H1 (cell line): ENCODE measurements at regions not wholly inside any gene's neighbourhood (a gene's known extent, or its start where the extent isn't known, plus 50 kb on each side); places are given as distances from the start of the nearest gene placed in this dataset.

Experiments
- CTCF ChIA-PET: fragments of 300-600 bp; sonication (Branson Sonifier 250); formaldehyde crosslinking; loops from one replicate; lab custom pipeline; 2021; ENCODE audit not compliant: partially characterized antibody; lab: Charles Lee
- POLR2A ChIA-PET: fragments of 300-600 bp; sonication (Branson Sonifier 250); formaldehyde crosslinking; loops from one replicate; lab custom pipeline; 2021; ENCODE audit warnings: inconsistent platforms; ENCODE audit not compliant: partially characterized antibody; lab: Charles Lee
- DNase-seq, 2 experiments: peaks; one replicate each; pipeline versions ENCODE4 v3.0.0 to v3.0.0-alpha.2; 2010 to 2022; ENCODE audit warnings: low spot score in 2 of 2, low read depth in 1 of 2, mixed read lengths in 1 of 2
- FAIRE-seq: peaks from 2 replicates; lab custom pipeline; 2011; peaks lifted over from hg19 to GRCh38; lab: Jason Lieb, UNC
- H2AFZ ChIP-seq: 2 replicates; pipeline ENCODE4 v1.8.1; 2012; ENCODE audit warnings: low read length, inconsistent platforms
- H2AK5ac ChIP-seq: 2 replicates; pipeline ENCODE4 v1.6.1; 2013; ENCODE audit warnings: low read depth, low read length
- H2BK120ac ChIP-seq: replicated peaks from 2 replicates; pipeline ENCODE3; 2013; ENCODE audit warnings: low read depth, low read length, inconsistent platforms
- H2BK12ac ChIP-seq: 2 replicates; pipeline ENCODE4 v1.6.1; 2013; ENCODE audit warnings: low read depth, low read length
- H2BK15ac ChIP-seq: 2 replicates; pipeline ENCODE4 v1.6.1; 2013; ENCODE audit warnings: low read length
- H2BK20ac ChIP-seq: 2 replicates; pipeline ENCODE4 v1.6.1; 2013; ENCODE audit warnings: low read length
- H2BK5ac ChIP-seq: 2 replicates; pipeline ENCODE4 v1.6.1; 2013; ENCODE audit warnings: low read depth, low read length
- H3K14ac ChIP-seq: 2 replicates; pipeline ENCODE4 v1.6.1; 2013; ENCODE audit warnings: inconsistent platforms; ENCODE audit not compliant: insufficient read length
- H3K18ac ChIP-seq: 2 replicates; pipeline ENCODE4 v1.6.1; 2013; ENCODE audit warnings: low read length; ENCODE audit errors: extremely low read depth
- H3K23ac ChIP-seq: 2 replicates; pipeline ENCODE4 v1.6.1; 2013; ENCODE audit warnings: inconsistent platforms; ENCODE audit not compliant: insufficient read length
- H3K23me2 ChIP-seq: 2 replicates; pipeline ENCODE4 v1.6.1; 2013; ENCODE audit warnings: low read depth, low read length
- H3K27ac ChIP-seq: 2 replicates; pipeline ENCODE4 v1.6.1; 2011; ENCODE audit warnings: low read depth, low read length, inconsistent platforms
- H3K27me3 ChIP-seq, 4 experiments: replicated peaks in 1 of 4; 1 replicate in 1 of 4; 2 replicates in 3 of 4; pipeline versions ENCODE4 v1.6.1 to v1.8.1; 2011 to 2013; ENCODE audit warnings: low read length in 3 of 4, mild to moderate bottlenecking in 3 of 4, inconsistent platforms in 2 of 4, mixed read lengths in 2 of 4, moderate library complexity in 1 of 4; ENCODE audit not compliant: control insufficient read depth in 3 of 4, insufficient read depth in 3 of 4; ENCODE audit errors: extremely low read depth in 1 of 4
- H3K36me3 ChIP-seq, 4 experiments: 2 replicates each; pipeline versions ENCODE4 v1.6.1 to v1.8.1; 2011 to 2013; ENCODE audit warnings: mild to moderate bottlenecking in 4 of 4, low read length in 3 of 4, moderate library complexity in 2 of 4, control low read depth in 1 of 4, inconsistent platforms in 1 of 4; ENCODE audit not compliant: insufficient read depth in 4 of 4, control insufficient read depth in 2 of 4
- H3K4ac ChIP-seq: replicated peaks from 2 replicates; pipeline ENCODE3; 2013; ENCODE audit warnings: low read length, low read depth, mixed read lengths, inconsistent platforms; ENCODE audit not compliant: insufficient read length
- H3K4me1 ChIP-seq, 4 experiments: replicated peaks in 1 of 4; 1 replicate in 1 of 4; 2 replicates in 3 of 4; pipeline versions ENCODE4 v1.6.1 to v1.8.1; 2011 to 2013; ENCODE audit warnings: low read length in 3 of 4, inconsistent platforms in 2 of 4, mixed read lengths in 1 of 4; ENCODE audit not compliant: insufficient read depth in 4 of 4, control insufficient read depth in 3 of 4
- H3K4me2 ChIP-seq, 2 experiments: 2 replicates each; pipeline versions ENCODE4 v1.6.1 to v1.8.1; 2011 to 2013; ENCODE audit warnings: low read depth in 2 of 2, low read length in 2 of 2, control low read depth in 1 of 2, inconsistent platforms in 1 of 2, mild to moderate bottlenecking in 1 of 2; ENCODE audit not compliant: insufficient read depth in 1 of 2
- H3K4me3 ChIP-seq, 4 experiments: fragments of 200-600, 300-600 bp in 1 of 4; sonication (generic), shearing (Covaris generic), sonication (Bioruptor Twin) in 1 of 4; 2 replicates each; pipeline versions ENCODE4 v1.5.1 to v1.8.1; 2011 to 2016; ENCODE audit warnings: low read length in 4 of 4, low read depth in 3 of 4, control low read depth in 2 of 4, inconsistent platforms in 2 of 4, mild to moderate bottlenecking in 2 of 4, mixed read lengths in 1 of 4, moderate library complexity in 1 of 4; ENCODE audit not compliant: insufficient read depth in 2 of 4; ENCODE audit errors: extremely low read depth in 1 of 4
- H3K56ac ChIP-seq: replicated peaks from 2 replicates; pipeline ENCODE3; 2013; ENCODE audit warnings: low read depth, mild to moderate bottlenecking, mixed read lengths, low read length, inconsistent platforms; ENCODE audit not compliant: insufficient read length
- H3K79me1 ChIP-seq: 2 replicates; pipeline ENCODE4 v1.6.1; 2013; ENCODE audit warnings: low read depth, low read length, control low read depth
- H3K79me2 ChIP-seq, 2 experiments: 2 replicates each; pipeline versions ENCODE4 v1.6.1 to v1.8.1; 2012 to 2013; ENCODE audit warnings: low read length in 2 of 2, mild to moderate bottlenecking in 2 of 2, inconsistent platforms in 1 of 2; ENCODE audit not compliant: insufficient read depth in 2 of 2, control insufficient read depth in 1 of 2
- H3K9ac ChIP-seq, 4 experiments: replicated peaks in 1 of 4; 1 replicate in 1 of 4; 2 replicates in 3 of 4; pipeline versions ENCODE4 v1.6.1 to v1.8.1; 2011 to 2013; ENCODE audit warnings: low read depth in 3 of 4, low read length in 3 of 4, control low read depth in 2 of 4, mild to moderate bottlenecking in 2 of 4, moderate library complexity in 2 of 4, inconsistent platforms in 1 of 4; ENCODE audit errors: extremely low read depth in 1 of 4
- H3K9me3 ChIP-seq, 2 experiments: 2 replicates each; pipeline versions ENCODE4 v1.6.1 to v1.8.1; 2012 to 2013; ENCODE audit warnings: mild to moderate bottlenecking in 2 of 2, moderate library complexity in 2 of 2, control low read depth in 1 of 2, inconsistent platforms in 1 of 2, low read depth in 1 of 2, low read length in 1 of 2, mixed read lengths in 1 of 2; ENCODE audit not compliant: insufficient read depth in 2 of 2
- H4K20me1 ChIP-seq, 2 experiments: replicated peaks in 1 of 2; 2 replicates each; pipeline versions ENCODE3 to v1.8.1; 2011 to 2013; ENCODE audit warnings: inconsistent platforms in 2 of 2, low read length in 2 of 2, mild to moderate bottlenecking in 1 of 2; ENCODE audit not compliant: insufficient read depth in 2 of 2, control insufficient read depth in 1 of 2
- H4K5ac ChIP-seq: 2 replicates; pipeline ENCODE4 v1.6.1; 2013; ENCODE audit warnings: low read length, low read depth, mixed read lengths, inconsistent platforms; ENCODE audit not compliant: insufficient read length
- H4K8ac ChIP-seq: 2 replicates; pipeline ENCODE4 v1.8.0; 2013; ENCODE audit warnings: mild to moderate bottlenecking, moderate library complexity, low read length, inconsistent platforms; ENCODE audit not compliant: insufficient read depth; ENCODE audit errors: extremely low read depth
- H4K91ac ChIP-seq: replicated peaks from 2 replicates; pipeline ENCODE3; 2013; ENCODE audit warnings: low read length, mixed read lengths, inconsistent platforms; ENCODE audit not compliant: insufficient read length
- CEBPB ChIP-seq: IDR thresholded peaks from 2 replicates; pipeline ENCODE4 v1.6.1; 2012; ENCODE audit warnings: low read depth, low read length
- WGBS, 2 experiments: shearing (Covaris generic) in 1 of 2; methylation state at CpG; one replicate each; pipeline versions ENCODE4 v1.1.6 to v1.1.7; 2013 to 2015; ENCODE audit warnings: low lambda C conversion rate in 2 of 2, mixed read lengths in 2 of 2, inconsistent platforms in 1 of 2, low coverage in 1 of 2, missing lambda C conversion rate in 1 of 2; ENCODE audit not compliant: insufficient replicate concordance in 2 of 2, insufficient coverage in 1 of 2, insufficient read length in 1 of 2; ENCODE audit errors: extremely low coverage in 1 of 2, missing lambda C conversion rate in 1 of 2; 5-methylcytosine and 5-hydroxymethylcytosine counted together
- TF ChIP-seq, protein P1 (sequence below), 3 experiments: IDR thresholded peaks; 1 replicate in 2 of 3; 2 replicates in 1 of 3; pipeline versions ENCODE4 v1.5.1 to v1.6.1; 2011; ENCODE audit warnings: low read length in 3 of 3, mild to moderate bottlenecking in 3 of 3, inconsistent platforms in 2 of 3, low read depth in 1 of 3, moderate library complexity in 1 of 3; ENCODE audit not compliant: insufficient read depth in 1 of 3; ENCODE audit errors: control extremely low read depth in 1 of 3

DNA sequence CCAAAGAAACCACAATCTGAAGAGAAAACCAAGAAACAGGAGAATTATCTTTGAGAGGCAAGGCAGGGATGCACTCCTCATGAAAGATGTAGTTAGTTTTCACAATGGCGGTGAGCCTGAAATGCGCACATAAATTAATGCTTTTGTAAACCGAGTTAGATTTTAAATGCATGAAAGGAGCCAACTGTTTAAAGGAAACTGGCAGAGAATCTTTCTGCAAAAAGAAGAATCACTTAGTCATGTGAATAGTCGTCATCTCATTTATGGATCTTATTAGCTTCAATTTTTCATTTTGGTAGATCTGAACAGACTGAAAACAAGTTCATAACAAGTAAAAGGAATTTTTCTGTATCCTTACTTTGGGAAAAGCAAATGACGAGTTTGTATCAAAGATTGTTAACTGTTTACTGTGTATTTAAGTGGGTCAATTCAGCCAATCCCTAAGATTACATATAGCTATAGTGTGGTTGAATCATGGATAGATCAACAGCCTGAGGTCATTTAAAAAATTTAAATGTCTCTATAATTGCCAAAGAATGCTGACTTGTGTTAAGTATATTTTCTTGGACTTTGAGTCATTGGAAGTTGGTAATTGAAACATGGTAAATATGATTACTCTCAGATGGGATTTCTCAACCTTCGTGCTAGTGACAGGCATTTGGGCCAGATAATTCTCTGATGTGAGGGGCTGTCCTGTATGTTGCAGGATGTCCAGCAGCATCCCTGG lies 226.6 kb upstream of the KAZN start:
- H2AK5ac ChIP-seq: no peak overlapping the region
- no peak overlapping the region for H3K4me2 ChIP-seq
- DNase-seq (no peak), FAIRE-seq (no peak)
- H3K4ac ChIP-seq: no peak overlapping the region
- no peaks in the 10 kb centered on the region for H4K20me1 ChIP-seq
- no peaks in the 10 kb centered on the region for H3K9me3 ChIP-seq
- H3K23me2 ChIP-seq: no peaks in the 10 kb centered on the region
- H4K91ac ChIP-seq: no peak overlapping the region
- H2BK12ac ChIP-seq: no peak overlapping the region
- H2BK5ac ChIP-seq: no peak overlapping the region
- H3K18ac ChIP-seq: no peak overlapping the region
- H2BK120ac ChIP-seq: no peak overlapping the region
- no peak overlapping the region for H3K56ac ChIP-seq
- H3K9ac ChIP-seq: no peak overlapping the region
- no peaks in the 10 kb centered on the region for H3K79me1 ChIP-seq
- no peaks in the 10 kb centered on the region for H3K79me2 ChIP-seq
- peaks cover 0 to 14% (median 12%) of the 10 kb centered on the region in 4 experiments for H3K4me1 ChIP-seq
- ChIA-PET POLR2A (interaction anchor here (1.1 kb wide), 1 partner anchor 23 kb away, joined by 3 read pairs; no protein-coding TSS in a partner anchor), CTCF (no interaction called here)
- H3K27ac ChIP-seq: no peak overlapping the region
- no peak overlapping the region for H3K23ac ChIP-seq
- H3K36me3 ChIP-seq: no peaks in the 10 kb centered on the region
- no peak overlapping the region for H2BK20ac ChIP-seq
- H2AFZ ChIP-seq: no peak overlapping the region
- no peak overlapping the region for H4K5ac ChIP-seq
- no peak overlapping the region for H3K4me3 ChIP-seq
- no peak overlapping the region for H4K8ac ChIP-seq
- H3K27me3 ChIP-seq: no peaks in the 10 kb centered on the region
- no peak overlapping the region for H2BK15ac ChIP-seq
- H3K14ac ChIP-seq: no peak overlapping the region
- 79% methylated on average over 6 of the region's 6 CpGs; no CpG with 5 or more reads in 1 of the 2 experiments for WGBS, 2 experiments
- TF ChIP-seq CEBPB: no peak
- TF ChIP-seq, protein P1, sequence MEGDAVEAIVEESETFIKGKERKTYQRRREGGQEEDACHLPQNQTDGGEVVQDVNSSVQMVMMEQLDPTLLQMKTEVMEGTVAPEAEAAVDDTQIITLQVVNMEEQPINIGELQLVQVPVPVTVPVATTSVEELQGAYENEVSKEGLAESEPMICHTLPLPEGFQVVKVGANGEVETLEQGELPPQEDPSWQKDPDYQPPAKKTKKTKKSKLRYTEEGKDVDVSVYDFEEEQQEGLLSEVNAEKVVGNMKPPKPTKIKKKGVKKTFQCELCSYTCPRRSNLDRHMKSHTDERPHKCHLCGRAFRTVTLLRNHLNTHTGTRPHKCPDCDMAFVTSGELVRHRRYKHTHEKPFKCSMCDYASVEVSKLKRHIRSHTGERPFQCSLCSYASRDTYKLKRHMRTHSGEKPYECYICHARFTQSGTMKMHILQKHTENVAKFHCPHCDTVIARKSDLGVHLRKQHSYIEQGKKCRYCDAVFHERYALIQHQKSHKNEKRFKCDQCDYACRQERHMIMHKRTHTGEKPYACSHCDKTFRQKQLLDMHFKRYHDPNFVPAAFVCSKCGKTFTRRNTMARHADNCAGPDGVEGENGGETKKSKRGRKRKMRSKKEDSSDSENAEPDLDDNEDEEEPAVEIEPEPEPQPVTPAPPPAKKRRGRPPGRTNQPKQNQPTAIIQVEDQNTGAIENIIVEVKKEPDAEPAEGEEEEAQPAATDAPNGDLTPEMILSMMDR (IDR thresholded peaks at IDR 0.05; ENCODE audit: control extremely low read depth in 1 of 3, insufficient read depth in 1 of 3, low read depth in 1 of 3, low read length in 3 of 3): no peak
